GM21381 (cell line): ENCODE measurements at regions not wholly inside any gene's neighbourhood (a gene's known extent, or its start where the extent isn't known, plus 50 kb on each side); places are given as distances from the start of the nearest gene placed in this dataset.

Source experiments
- ATAC-seq: cut with Tn5 transposase; IDR thresholded peaks from one replicate; pipeline ENCODE4 v1.9.1; 2021; ENCODE audit warnings: mild to moderate bottlenecking, moderate library complexity; ENCODE audit not compliant: unreplicated experiment

DNA sequence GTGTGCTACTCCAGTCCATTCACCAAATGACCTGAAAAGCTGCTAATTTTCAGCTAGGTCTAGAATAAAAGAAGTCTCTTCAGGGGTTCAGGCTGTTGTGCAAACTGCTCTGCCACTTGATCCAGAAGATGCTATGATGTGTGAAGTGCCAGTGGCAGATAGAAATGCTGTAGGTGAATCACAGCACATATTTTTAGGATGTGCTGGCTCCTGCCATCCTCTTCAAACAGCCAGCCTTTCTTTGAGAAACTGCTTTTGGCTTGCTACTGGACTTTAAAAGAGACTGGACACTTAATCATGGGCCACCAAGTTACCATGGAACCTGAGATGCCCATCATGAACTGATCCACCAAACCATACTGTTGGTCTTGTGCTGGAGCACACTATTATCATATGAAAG lies 322.1 kb downstream of the EN1 start:
- no peak for ATAC-seq

GRCh38 chr2:118524911-118525310 lies 322.5 kb downstream of the EN1 start:
- no peak for ATAC-seq

- no peak for ATAC-seq
Observed at GRCh38 chr2:118523761-118524160, 323.7 kb downstream of the EN1 start.

- no peak for ATAC-seq
Observed at GRCh38 chr2:118521960-118522359, 325.5 kb downstream of the EN1 start.

DNA sequence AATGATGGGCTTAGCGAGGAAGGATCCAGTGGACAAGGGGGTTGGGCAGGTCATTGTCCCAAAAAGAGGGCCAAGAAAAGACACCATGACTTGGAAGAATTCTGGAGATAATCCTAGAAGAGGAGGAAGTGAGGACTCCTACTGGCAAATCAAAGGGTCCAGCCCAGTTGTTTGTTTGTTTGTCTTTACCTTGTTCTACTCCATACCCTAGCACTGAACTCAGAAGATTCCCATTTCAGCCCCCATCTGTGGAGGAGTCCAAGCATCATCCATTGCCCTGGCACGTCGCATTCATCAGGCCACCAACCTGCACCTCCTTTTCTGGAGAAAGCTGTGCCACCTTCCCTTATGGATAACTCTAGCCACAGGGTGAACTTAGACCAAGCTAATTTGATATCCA lies 326.2 kb downstream of the EN1 start:
- no peak for ATAC-seq

DNA sequence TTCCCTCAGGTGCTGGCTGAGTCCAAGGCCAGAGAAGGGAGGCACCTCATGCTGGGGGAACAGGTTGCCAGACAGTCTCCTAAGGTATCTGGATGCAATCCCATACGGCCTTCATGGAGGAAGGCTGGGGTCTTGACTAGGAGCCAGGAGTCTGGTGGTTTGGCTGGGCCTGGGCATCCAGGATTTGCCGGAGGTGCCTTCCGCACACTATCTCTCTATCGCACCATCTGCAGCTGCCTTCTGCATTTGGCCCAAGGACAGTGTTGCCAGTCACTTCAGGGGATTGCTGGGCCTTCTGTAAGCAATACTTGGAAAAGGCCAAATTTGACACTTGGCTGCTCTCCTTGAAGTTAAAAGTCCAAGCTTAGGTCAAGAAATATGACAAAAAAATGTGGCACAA lies 327.2 kb downstream of the EN1 start:
- no peak for ATAC-seq

- no peak for ATAC-seq
Observed at GRCh38 chr2:118519511-118519910, 327.9 kb downstream of the EN1 start.

- no peak for ATAC-seq
Observed at GRCh38 chr2:118510807-118511206, 336.6 kb downstream of the EN1 start.

- ATAC-seq: no peak
Observed at GRCh38 chr2:118509319-118510004, 338.0 kb downstream of the EN1 start.

- ATAC-seq: no peak
Observed at GRCh38 chr2:118508282-118508681, 339.2 kb downstream of the EN1 start.

- ATAC-seq: no peak
Observed at GRCh38 chr2:118505436-118505835, 342.0 kb downstream of the EN1 start.

GRCh38 chr2:118502106-118502505 lies 345.3 kb downstream of the EN1 start:
- no peak for ATAC-seq

GRCh38 chr2:118498943-118499342 lies 348.5 kb downstream of the EN1 start:
- ATAC-seq: no peak

DNA sequence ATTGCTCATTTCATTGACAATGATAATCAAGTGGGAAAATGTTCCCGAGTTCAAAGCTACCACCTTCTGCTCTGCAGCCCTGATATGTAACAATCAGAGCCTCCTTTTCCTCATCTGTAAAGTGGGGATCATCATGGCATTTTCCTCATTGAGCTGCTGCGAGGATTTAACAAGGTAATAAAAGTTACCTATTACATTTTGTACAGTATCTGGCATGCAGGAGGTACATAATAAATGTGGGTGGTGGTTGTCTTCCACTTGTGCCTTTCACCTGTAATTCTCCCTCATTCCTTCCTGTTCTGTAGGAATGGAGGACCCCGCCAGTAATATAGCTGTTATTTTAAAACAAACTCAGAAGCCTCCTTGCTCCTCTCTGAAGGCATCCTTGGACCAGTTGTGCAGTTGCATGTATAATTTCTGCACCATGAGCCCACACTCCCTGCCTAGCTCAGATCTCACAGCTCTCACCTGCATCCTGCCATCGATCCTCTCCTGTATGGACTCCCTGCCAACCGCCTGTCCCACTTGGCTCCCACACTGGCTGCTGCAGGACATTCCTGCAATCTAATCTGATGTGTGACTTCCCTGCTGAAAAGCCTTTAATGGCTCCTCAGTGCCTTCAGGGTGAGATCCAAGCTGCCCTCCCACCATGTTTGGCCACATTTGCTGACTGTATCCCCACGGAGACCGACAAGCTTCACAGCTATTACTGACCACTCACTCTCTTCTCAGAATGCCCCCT lies 350.4 kb downstream of the EN1 start:
- ATAC-seq: no peak

DNA sequence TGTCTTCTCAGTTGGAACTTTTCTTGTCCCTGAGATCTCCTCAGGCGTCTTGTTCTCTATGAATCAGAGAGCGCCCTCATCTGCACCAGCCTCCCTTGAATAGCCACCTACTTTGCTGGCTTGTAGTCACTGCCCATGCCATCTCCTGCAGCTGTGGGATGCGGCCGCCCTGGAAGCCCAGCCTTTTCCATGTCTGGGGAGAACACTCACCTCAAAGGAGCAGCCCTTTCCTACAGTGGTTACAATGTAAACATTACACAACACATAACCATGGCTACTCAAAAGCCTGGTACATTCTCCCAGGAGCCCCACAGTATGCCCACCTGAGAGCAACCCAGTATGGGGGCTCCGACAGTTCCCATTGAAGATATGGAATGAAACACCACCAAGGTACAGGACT lies 351.0 kb downstream of the EN1 start:
- ATAC-seq: no peak

DNA sequence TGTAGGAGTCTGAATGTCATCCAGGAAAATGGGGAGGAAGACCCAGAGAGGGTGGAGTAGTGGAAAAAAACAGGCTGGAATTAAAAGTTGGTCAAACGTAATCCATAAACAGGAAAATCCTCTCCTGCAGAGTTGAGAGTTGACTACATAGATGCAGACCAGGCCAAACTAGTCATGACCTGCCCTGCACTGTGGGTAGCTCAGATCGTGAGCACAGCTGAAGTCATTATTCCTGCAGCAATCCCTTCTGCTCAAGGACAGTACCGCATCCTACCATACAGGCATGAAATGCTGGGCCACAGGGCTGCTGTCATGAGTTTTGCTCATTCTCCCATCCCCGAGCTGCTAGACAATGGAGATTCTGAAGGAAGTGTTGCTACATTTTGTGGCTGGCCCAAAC lies 352.2 kb downstream of the EN1 start:
- no peak for ATAC-seq

DNA sequence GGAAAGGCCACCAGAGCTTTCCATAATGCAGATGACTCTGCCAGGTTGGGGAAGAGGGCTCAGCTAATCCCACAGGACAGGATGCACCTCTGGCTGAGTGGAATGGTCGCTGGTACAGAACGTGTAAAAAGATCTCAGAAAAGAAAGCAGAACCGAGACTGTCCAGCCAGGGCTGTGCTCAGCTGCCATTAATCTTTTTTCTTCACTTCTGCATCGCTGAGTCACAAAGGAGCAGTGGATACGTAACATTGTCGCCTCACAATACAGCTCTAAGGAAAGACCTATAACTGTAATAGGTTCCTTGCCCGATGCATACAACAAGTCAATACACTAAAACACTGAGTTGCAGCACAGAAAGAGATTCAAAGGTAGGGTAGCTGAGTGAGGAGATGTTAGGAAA lies 354.2 kb downstream of the EN1 start:
- ATAC-seq: no peak

DNA sequence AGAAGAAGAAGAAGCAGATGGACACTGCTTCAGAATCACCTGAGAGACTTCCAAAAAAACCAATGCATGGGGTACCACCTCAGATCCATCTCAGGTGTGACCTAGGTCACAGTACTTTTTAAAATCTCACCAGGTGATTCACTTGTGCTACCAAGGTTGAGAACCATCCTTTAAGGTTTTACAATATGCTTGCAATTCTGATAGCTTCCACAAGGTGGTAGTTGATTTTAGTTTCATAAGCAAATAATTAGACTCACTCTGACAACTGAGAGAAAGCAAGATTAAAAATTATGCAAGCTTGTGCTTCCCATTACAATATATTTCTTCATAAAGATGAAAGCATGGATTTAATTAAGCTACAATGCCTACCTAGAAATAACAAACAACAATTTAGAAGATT lies 355.1 kb downstream of the EN1 start:
- no peak for ATAC-seq

GRCh38 chr2:118490330-118490729 lies 357.1 kb downstream of the EN1 start:
- ATAC-seq: no peak

DNA sequence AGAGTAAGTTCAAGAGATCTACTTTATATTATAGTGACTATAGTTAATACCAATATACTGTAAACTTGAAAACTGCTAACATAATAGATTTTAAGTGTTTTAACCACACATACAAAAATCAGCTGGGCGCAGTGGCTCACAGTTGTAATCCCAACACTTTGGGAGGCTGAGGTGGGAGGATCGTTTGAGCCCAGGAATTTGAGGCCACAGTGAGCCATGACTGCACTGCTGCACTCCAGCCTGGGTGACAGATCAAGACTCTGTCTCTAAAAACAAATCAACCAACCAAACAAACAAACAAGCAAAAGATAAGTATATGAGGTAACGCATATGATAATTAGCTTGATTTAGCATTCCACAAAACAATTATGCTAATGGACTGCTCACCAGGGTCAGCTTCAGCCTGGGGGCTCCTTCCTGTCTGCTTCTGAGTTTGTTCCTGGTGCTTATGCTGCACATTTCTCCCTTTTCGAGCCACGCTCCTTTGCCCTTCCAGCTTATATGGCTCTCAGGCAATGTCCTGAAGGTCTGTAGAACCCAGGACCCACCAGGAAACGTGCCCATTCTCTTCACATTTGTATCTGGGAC lies 357.6 kb downstream of the EN1 start:
- ATAC-seq: no peak

- no peak for ATAC-seq
Observed at GRCh38 chr2:118481299-118481698, 366.1 kb downstream of the EN1 start.

DNA sequence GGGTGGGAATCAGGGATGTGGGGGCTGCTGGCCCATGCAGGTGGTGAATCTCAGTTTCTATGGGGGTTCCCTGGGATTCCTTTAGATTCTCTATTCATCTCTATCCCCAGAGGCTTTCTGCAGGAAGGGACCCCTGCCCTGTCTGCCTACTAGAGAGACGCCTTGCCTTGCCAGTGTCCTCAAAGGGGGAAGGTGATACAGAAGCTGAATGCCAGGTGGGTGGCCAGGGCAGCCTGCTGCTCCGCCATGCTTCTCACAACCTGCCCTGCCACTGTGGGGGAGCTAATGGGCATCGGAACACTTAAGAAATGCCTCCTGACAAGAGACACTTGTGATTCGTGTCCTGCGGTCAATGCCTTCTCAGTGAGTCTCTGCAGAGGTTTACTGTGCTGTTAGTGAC lies 368.4 kb downstream of the EN1 start:
- no peak for ATAC-seq
